ENCODE measurements at regions not wholly inside any gene's neighbourhood (a gene's known extent, or its start where the extent isn't known, plus 50 kb on each side); places are given as distances from the start of the nearest gene placed in this dataset.

DNA sequence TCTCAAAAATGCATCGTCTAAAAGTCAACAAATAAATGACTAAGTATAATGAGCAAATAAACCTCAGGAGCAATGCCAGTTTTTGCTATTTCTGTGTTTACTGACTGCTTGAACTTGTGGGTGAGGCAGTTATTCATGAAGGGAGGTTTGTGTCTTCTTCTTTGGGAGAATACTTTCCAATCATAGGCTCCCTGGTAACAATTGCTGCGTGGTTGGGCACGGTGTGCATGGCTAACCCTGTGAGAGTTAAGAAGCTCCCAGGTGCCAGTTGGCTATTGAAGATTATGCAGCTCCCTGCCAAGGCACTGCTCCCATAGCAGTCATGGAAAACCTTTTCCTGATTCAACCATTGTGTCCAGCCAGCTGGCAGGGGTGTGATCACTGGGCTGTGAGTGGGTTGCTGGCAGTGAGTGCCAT lies 775.9 kb upstream of the GOT2 start:
- WGBS (ENCODE audit: insufficient coverage, low coverage, missing lambda C conversion rate): 0% methylated on average over 3 of the region's 3 CpGs
- no TSS peak for BruUV-seq (replicated peaks)
- TF ChIP-seq CAMTA2 (CRISPR knock-in tag; conservative IDR thresholded peaks at IDR 0.05) (no peak), ZBTB17 (CRISPR knock-in tag; IDR thresholded peaks at IDR 0.05) (no peak), ZNF778 (CRISPR knock-in tag; IDR thresholded peaks at IDR 0.05) (no peak), HDGF (IDR thresholded peaks at IDR 0.05) (no peak), KDM4B (IDR thresholded peaks at IDR 0.05; ENCODE audit: borderline replicate concordance in 2 of 2, low read depth in 1 of 2) (no peak), HLTF (IDR thresholded peaks at IDR 0.05) (no peak), ELF4 (CRISPR knock-in tag; IDR thresholded peaks at IDR 0.05) (no peak), MCM2 (IDR thresholded peaks at IDR 0.05; ENCODE audit: low read depth) (no peak)
- TF ChIP-seq, protein P1, sequence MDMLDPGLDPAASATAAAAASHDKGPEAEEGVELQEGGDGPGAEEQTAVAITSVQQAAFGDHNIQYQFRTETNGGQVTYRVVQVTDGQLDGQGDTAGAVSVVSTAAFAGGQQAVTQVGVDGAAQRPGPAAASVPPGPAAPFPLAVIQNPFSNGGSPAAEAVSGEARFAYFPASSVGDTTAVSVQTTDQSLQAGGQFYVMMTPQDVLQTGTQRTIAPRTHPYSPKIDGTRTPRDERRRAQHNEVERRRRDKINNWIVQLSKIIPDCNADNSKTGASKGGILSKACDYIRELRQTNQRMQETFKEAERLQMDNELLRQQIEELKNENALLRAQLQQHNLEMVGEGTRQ (CRISPR knock-in tag; IDR thresholded peaks at IDR 0.05): no peak
- TF ChIP-seq, protein P2, sequence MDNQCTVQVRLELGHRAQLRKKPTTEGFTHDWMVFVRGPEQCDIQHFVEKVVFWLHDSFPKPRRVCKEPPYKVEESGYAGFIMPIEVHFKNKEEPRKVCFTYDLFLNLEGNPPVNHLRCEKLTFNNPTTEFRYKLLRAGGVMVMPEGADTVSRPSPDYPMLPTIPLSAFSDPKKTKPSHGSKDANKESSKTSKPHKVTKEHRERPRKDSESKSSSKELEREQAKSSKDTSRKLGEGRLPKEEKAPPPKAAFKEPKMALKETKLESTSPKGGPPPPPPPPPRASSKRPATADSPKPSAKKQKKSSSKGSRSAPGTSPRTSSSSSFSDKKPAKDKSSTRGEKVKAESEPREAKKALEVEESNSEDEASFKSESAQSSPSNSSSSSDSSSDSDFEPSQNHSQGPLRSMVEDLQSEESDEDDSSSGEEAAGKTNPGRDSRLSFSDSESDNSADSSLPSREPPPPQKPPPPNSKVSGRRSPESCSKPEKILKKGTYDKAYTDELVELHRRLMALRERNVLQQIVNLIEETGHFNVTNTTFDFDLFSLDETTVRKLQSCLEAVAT (IDR thresholded peaks at IDR 0.05): no peak
- TF ChIP-seq, protein P3, sequence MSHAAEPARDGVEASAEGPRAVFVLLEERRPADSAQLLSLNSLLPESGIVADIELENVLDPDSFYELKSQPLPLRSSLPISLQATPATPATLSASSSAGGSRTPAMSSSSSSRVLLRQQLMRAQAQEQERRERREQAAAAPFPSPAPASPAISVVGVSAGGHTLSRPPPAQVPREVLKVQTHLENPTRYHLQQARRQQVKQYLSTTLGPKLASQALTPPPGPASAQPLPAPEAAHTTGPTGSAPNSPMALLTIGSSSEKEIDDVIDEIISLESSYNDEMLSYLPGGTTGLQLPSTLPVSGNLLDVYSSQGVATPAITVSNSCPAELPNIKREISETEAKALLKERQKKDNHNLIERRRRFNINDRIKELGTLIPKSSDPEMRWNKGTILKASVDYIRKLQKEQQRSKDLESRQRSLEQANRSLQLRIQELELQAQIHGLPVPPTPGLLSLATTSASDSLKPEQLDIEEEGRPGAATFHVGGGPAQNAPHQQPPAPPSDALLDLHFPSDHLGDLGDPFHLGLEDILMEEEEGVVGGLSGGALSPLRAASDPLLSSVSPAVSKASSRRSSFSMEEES (CRISPR knock-in tag; IDR thresholded peaks at IDR 0.05): no peak
- Histone ChIP-seq H3K4me1 (replicated peaks in 1 of 2; ENCODE audit: control insufficient read depth in 2 of 2, insufficient read depth in 2 of 2, low read length in 2 of 2) (no peaks in the 10 kb centered on the region), H3K9me1 (ENCODE audit: control insufficient read depth, insufficient read depth, low read length) (no peaks in the 10 kb centered on the region), H3K27me3 (ENCODE audit: control insufficient read depth in 2 of 2, insufficient read depth in 2 of 2, low read length in 2 of 2) (no peaks in the 10 kb centered on the region), H3K36me3 (ENCODE audit: control insufficient read depth, insufficient read depth, low read length) (no peaks in the 10 kb centered on the region), H4K20me1 (replicated peaks; ENCODE audit: control insufficient read depth, insufficient read depth, low read length) (no peaks in the 10 kb centered on the region), H3K9ac (ENCODE audit: insufficient read depth in 1 of 2, low read depth in 2 of 2, low read length in 2 of 2) (no peak overlapping the region), H3K9me3 (replicated peaks; ENCODE audit: control insufficient read depth, insufficient read depth, low read depth, low read length) (no peaks in the 10 kb centered on the region), H3K4me2 (ENCODE audit: insufficient read depth, low read length) (no peak overlapping the region), H3K4me3 (no peak overlapping the region), H3K79me2 (ENCODE audit: control insufficient read depth, insufficient read depth, low read length) (no peaks in the 10 kb centered on the region), H3K27ac (ENCODE audit: extremely low read depth, low read depth, low read length) (no peak overlapping the region), H2AFZ (ENCODE audit: low read depth, low read length) (no peak overlapping the region)
- CTCF ChIA-PET (ENCODE audit: low intra/inter-chr PET ratio): no interaction called here
- no peak for ATAC-seq
- intact Hi-C loops (cut with micrococcal nuclease): no loop called here
- FAIRE-seq: no peak
- in situ Hi-C loops (cut with MboI): no loop called here
- no peak for DNase-seq (ENCODE audit: extremely low read depth in 1 of 4, low spot score in 3 of 4)
- POLR2A ChIA-PET: no interaction called here
